ENCODE measurements at regions not wholly inside any gene's neighbourhood (a gene's known extent, or its start where the extent isn't known, plus 50 kb on each side); places are given as distances from the start of the nearest gene placed in this dataset.
A peak's percentile ranks its signal among the peaks of the same experiment; 100 is the strongest.
"Not testable (repeated sequence)": the region's sequence is repeated elsewhere in the genome, so short reads cannot be mapped to it uniquely, and the experiment has no call there.

DNA sequence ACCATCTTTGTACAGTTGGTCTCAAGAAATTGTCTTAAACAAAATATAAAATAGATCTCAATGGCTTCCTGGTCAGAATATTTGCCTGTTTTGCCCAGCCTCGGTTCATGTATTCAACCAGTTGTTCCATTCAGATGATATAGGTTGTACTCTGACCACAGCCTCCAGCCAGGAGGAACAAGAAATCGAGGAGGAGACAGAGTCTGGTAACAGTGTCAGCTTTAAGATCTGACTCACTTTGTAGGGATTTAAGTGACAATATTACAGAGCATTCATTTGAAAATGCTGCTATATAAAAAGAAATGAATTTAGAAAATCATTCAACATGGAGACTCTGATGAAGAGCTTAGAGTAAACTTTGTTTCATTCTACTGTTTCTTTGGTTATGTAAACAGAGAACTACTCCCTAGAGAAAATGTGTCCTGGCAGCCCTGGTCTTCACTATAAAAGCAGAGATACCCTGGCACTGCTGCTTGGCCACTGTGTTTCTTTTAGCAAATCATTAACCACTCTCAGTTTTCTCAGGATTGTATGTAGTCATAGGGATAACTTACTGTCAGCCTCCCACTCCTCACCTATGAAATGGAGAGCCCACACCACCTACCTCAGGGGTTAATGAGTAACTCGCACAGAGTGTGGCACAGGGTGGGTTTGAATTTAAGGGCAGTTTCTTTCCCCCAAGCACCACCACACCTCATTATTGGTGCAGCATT lies 53.5 kb downstream of the PAGE2 start:
- no peak for DNase-seq

DNA sequence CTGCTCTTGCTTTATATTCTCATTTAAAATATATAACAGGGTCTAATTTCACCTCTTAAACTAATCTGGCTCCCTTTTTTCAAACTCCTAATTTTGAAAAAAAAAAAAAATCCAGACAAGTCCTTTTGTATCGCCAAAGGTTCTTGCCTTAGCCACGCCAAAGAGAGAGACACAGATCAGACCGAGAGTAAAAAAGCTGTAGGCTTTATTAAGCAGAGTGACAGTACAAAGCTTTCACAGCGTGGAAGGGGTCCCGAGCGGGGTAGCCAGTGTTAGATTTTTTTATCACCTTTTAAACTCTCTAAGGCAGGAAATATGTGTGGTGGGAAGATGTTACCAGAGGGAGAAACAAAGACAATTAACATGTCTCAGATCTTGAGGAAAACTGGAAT lies 54.1 kb downstream of the PAGE2 start:
- DNase-seq, result no peak

DNA sequence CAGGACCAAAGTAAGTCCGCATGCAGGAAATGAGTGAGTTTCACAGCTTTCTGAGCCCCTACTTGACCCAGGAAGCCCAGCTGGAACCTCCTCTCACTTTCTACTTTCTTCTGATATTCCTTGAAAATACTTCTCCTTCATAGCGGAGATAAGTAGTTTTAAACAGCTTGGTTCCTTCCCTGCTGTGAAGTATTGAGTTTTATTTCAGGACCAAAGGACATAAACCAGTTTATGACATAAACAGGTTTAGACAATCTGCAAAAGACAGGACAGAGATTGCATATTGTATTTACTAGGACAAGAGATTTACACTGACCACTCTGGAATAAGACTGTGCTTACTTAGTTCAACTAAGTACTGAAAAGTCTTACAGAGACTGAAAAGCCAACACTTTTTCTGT lies 54.8 kb downstream of the PAGE2 start:
- no peak for DNase-seq

DNA sequence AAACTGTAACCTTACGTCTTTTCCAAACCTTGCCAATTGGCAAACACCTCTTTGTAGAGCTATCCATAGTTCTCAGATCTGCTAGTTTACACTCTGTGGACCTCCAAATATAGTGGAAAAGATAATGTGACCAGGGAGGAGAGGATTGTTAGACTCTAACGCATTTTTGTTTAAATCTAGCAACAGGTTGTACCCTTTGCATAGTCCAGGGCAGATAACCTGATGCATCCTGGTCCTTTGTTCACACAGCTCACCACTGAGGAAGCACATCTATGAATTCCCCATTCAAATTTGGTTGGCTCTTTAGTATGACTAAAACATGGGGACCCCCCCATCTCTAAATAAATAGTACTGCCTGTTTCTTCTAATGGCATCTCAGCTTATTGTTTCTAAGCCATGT lies 55.9 kb downstream of the PAGE2 start:
- no peak for DNase-seq

DNA sequence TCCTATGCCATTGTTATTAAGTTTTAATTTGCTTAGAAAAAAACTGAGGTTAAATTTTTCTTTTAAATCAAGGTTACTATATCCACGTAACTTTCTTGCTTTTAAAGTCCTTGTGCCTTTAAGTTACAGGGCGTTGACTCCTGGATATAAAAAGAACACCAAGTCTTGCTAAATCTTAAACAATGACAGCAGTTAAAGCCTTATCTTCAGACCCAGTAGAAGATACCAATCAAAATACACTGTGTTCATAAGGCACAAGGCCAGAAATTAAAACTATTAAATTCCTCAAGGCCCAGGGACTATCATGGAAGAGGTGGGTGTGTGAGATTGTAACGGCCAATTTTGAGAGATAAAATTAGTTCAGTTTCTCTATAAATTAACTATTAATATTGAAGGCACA lies 60.4 kb downstream of the PAGE2 start:
- DNase-seq, result peak; percentile 45

DNA sequence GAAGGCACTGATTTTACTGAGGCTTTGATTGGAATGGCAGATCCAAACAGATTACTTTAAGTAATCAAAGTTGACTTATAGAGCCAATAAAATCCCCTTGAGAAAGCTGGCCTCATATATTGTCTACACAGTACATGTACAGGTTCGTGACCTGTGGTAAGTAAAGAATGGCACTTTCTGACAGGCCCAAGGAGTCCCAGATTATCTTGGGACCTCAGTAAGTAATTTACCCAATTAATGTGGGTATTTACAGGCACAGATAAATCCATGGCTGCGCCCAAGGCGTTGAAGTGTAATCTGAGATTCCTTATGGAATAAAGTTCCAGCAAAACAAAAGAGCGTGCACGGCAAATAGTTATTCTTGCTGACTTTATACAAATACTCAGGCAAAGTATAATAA lies 62.4 kb downstream of the PAGE2 start:
- DNase-seq, result no peak

DNA sequence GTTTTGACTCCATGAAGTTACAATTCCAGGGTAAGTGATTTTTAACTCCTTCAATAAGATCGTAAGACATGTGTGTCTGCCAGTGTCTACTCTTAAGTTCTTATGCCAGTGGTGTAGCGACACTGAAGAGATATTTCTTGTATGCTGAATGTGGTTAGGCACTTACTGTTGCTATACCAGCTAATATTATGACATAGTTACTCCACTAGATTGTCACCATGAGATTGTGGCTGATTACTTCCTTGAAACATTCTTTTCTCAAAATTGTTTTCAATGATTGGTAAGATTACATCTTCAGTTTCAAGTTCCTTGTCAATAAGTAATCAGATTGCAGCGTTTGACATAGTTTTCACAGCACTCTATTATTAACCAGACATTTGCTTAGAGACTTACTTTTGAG lies 60.6 kb upstream of the PAGE5 start:
- peak; percentile 25 for DNase-seq

DNA sequence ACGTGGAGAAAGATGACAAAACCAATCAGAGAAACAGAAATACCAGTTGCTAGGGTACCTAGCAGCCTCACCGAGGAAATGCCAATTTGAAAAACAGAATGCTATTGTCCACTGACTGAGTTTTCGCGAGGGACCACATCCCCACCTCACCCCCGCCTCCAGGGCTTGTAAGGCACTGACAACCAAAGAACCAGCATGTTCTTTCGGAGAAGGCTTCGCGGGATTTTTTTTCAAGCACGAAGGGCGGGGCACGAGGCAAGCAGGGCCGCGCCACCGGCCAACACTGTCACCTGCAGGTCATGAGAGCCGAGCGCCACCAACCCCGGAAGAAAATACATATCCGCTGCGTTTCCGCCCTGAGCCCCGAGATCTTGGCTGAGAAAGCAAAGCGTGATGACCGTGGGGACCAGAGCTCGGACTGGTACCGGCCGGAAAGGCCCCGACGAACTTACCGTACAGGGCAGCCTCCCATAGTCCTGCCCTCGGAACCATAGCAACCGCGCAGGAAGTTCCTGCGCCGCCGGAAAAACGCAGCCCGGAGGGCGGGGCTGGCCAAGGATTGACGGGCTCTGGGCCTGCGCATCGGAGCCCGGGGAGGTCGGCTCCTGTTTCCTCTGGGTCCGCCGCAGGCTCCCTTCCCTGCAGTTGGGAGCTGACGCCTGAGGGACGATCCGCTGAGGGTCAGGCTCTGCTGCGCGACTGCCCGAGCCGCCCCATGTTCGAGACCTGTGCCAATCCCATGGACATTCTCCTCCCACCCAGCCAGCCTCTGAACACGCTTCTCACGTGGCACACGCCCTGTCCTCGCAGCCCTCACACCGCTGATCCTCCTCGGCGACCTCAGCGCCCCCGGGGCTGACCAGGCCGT lies 59.2 kb upstream of the PAGE5 start:
- peak; percentile 90 for DNase-seq

DNA sequence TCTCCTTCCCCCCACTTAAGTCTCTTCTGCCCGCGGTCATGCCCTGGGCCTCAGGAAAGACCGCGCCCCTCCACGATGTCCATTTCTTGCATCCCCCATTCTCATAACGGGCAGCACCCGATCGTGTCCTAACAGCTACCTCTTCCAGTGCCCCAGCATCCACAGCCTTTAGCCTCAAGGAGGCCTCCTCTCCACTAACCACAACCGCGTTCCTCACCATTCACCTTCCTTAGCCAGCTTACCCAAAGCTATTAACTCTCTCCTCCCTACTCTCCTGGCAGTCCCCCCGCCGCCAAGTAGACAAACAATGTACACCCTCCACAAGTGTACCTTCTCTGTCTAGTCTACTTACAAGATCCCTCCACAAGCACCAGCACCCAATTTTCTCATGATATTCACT lies 58.6 kb upstream of the PAGE5 start:
- DNase-seq, result no peak

DNA sequence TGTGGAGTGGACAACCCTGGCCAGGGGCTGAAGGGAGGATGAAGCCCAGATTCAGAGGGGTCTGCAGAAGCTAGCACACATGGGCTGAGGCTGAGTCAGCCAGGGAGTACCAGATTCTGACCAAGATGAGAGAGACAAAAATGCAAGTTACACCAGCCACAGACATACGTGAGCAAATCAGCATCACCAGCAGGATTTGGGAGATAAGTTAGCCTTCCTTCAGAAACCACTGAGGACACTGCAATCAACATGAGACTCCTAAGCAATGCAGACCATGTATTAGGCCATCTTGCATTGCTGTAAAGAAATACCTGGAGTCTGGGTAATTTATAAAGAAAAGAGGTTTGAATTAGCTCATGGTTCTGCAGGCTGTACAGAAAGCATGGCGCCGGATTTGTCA lies 57.0 kb upstream of the PAGE5 start:
- DNase-seq, result no peak

DNA sequence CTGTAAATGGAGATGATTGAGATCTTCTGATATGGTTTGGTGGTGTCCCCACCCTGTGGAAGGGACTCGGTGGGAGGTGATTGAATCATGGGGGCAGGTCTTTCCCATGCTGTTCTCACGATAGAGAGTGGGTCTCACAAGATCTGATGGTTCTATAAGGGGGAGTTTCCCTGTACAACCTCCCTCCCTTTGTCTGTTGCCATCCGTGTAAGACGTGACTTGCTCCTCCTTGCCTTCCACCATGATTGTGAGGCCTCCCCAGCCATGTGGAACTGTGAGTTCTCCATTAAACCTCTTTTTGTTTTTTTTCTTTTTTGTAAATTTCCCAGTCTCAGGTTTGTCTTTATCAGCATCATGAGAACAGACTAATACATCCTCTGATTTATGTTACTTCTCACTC lies 55.1 kb upstream of the PAGE5 start:
- DNase-seq, result not testable (repeated sequence)

DNA sequence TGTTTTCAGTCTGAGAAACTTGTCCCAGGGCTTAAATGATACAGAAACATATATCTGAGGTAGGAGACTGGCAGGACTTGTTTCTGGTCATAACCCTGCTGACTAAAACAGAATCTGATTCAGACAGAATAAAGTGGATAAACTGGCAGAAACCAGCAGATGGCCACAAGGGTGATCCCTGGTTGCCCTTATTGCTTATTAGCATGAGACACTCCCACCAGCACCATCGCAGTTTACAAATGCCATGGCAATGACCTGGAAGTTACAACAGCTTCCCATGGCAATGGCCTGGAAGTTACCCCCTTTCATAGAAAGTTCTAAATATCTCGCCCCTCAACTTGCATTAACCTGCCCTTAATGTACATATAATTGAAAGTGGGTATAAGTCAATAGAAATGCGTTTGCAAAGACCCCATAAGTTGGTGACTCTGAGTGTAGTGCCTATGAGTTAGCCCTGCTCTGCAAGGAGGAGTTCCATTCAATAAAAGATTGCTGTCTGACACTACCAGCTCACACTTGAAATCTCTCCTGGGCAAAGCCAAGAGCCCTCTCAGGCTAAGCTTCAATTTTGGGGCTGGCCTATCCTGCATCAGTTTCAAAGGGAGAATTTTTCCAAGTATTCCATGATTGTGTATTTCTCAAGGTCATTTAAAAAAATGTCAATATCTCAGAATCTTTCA lies 52.9 kb upstream of the PAGE5 start:
- DNase-seq, result no peak

DNA sequence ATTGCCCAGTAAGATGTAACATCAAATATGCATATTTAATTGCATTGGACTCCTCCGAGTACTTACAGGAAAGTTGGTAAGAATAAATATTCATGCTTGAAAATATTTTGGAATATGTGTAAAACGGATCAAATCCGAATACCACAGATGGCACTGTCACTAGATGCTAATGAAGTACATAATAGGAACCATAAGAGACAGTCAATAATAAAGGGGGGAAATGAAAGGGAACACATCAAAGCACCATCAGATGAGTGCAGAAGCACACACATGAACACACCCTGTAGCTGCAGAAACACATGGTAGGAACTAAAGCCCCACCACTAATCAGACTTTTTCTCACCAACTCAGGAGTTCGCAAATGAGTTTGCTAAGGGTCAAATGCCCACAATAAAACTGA lies 52.2 kb upstream of the PAGE5 start:
- DNase-seq, result no peak

DNA sequence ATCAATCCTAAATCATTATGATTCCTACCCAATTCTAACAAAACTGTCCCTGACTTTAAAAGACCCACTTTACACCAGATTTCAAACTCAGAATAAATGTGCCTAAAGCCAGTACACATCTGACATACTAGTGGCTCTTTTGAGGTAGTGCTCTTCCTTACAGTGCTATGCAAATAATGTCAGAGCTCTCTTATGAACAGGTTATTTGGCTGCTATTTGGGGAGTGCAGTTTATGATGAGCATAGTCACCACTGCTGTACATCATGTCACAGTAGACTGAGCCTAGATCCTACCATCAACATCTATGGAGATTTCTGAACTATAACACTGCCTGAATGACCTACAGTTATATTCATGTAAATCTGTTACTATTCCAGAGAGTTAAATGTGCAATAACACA lies 50.4 kb upstream of the PAGE5 start:
- no peak for DNase-seq
